Stimulated activated CD4-positive, alpha-beta T cell treated with anti-CD3 and anti-CD28 coated beads, Interleukin-15, amount 100 ng/mL, for 1 hour (primary cell): ENCODE measurements at regions not wholly inside any gene's neighbourhood (a gene's known extent, or its start where the extent isn't known, plus 50 kb on each side); places are given as distances from the start of the nearest gene placed in this dataset.

Experiments used
- DNase-seq, 2 donors: peaks; one replicate each; pipeline ENCODE4 v3.0.0-alpha.2; 2020; ENCODE audit warnings: low read depth in 1 of 2, low spot score in 1 of 2

- no peak for DNase-seq
Measured at GRCh38 chr17:17416400-17417360, 60.1 kb upstream of the MED9 start.

GRCh38 chr17:17417718-17418181, 59.0 kb upstream of the MED9 start:
- DNase-seq: no peak

GRCh38 chr17:17419166-17419565, 57.6 kb upstream of the MED9 start:
- DNase-seq: no peak

GRCh38 chr17:17419631-17420030, 57.2 kb upstream of the MED9 start:
- DNase-seq: no peak

DNA sequence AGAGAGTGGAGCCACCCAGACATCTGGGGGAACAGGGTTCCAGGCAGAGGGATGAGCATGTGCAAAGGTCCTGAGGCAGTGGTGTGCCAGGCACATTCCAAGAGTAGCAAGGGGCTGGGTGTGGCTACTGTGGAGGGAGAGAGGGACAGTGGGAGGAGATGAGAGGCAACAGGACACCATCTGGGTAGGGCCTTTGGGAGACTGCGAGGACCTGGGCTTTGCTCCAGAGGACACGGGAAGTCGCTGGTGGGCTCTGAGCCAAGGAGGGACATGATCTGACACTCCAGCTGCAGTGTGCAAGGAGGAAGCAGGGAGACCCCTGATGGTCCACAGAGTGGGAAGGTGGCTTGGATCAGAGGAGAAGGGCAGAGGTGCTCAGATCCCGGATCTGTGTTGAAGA, 56.7 kb upstream of the MED9 start:
- no peak for DNase-seq

GRCh38 chr17:17420561-17421269, 56.1 kb upstream of the MED9 start:
- DNase-seq: no peak

GRCh38 chr17:17421346-17422216, 55.2 kb upstream of the MED9 start:
- no peak for DNase-seq

- no peak for DNase-seq
Measured at GRCh38 chr17:17422217-17422610, 54.6 kb upstream of the MED9 start.

DNA sequence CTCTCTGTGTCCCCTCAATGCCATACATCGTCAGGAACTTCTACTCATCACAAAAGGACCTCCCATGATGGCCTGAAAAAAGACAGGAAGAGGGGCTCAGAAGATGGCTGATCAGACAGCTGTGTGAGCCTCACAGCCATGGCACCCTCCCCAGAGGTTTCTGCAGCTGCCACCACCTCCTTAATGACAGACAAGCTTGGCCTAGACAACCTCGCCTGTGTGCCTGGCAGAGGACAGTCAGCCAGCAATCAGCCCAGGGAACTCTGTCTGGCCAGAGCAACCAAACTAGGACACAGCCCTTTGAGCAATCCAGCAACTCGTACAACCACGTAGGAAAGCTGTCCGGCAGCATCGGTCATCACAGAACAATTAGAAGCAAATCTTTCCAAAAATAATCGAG, 54.2 kb upstream of the MED9 start:
- no peak for DNase-seq

DNA sequence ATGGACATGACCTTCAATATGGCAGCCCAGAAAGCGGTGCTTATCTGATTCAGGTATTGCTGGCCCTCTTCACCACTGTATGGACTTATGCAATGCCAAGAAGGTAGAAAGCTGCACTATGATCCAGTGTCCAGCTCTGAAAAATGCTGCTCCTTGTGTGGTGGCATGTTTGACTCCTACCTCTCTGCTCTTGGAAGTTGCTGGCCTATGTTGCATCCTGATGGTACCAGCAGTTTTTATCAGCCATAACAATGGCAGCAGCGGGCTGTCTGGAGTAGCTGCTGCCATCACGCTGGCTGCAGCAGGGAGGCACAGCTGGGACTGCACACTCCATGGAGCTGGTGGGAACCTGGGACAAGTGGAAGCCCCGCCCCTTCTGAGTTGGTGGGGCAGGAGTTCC, 53.1 kb upstream of the MED9 start:
- DNase-seq: no peak

GRCh38 chr17:17424552-17424951, 52.2 kb upstream of the MED9 start:
- no peak for DNase-seq

GRCh38 chr17:17425005-17425404, 51.8 kb upstream of the MED9 start:
- no peak for DNase-seq

DNA sequence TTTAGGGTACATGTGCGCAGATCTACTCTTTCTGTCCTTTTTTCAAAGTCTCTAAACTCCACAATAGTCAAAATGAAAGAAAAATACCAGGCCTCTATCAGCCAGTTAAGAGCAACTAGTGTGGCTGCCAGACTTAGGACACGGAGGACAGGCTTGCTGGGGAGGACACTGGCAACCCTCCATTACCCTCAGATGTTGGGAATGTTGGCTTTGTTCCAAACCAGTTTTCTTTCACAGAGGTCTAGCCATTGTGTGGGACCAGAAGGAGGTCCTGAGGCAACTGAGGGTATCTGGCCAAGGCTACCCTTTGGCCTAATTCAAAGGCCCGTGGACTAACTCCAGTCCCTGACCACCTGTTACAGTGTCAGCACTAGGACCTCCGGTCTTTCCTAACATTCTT, 51.2 kb upstream of the MED9 start:
- no peak for DNase-seq

DNA sequence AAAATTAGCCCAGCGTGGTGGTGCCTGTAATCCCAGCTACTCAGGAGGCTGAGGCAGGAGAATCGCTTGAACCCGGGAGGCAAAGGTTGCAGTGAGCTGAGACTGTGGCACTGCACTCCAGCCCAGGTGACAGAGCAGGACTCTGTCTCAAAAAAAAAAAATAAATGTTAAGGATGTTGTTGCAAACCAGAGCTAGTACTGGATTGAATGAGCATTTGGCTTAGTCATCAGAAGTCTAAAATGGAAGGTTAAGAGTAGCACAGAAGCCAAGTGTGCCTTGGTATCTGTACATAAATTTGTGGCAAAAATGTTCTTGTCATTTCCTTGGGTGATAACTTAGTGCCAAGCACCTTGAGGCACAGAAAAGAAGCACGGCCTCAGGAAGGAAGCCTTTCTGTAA, 50.6 kb upstream of the MED9 start:
- DNase-seq: no peak
